Endothelial cell of umbilical vein (primary cell): ENCODE measurements at regions not wholly inside any gene's neighbourhood (a gene's known extent, or its start where the extent isn't known, plus 50 kb on each side); places are given as distances from the start of the nearest gene placed in this dataset.

Experiments used
- BruUV-seq: library from RNA; stranded (reverse); fragments of 400-500 nt; replicated peaks from 2 replicates; lab custom pipeline; 2021; lab: Mats Ljungman, UMichigan
- CTCF ChIA-PET: fragments of 300-600, 350-600 bp; sonication (Branson Sonifier 250); formaldehyde crosslinking; loops from one replicate; lab custom pipeline; 2021; ENCODE audit warnings: antibody characterized with exemption, inconsistent platforms; lab: Charles Lee
- POLR2A ChIA-PET: fragments of 300-600, 350-600 bp; sonication (Branson Sonifier 250); formaldehyde crosslinking; loops from one replicate; lab custom pipeline; 2021; ENCODE audit warnings: antibody characterized with exemption, inconsistent platforms; lab: Charles Lee
- DNase-seq: peaks from one replicate; pipeline ENCODE4 v3.0.0-alpha.2; 2011; ENCODE audit warnings: low read depth, low spot score
- FAIRE-seq: peaks from 2 replicates; lab custom pipeline; 2011; peaks lifted over from hg19 to GRCh38; lab: Jason Lieb, UNC
- H2AFZ ChIP-seq: 2 replicates; pipeline ENCODE4 v1.6.0; 2012; ENCODE audit warnings: low read depth, low read length, control low read depth, inconsistent platforms
- H3K27ac ChIP-seq: 2 replicates; pipeline ENCODE4 v1.5.1; 2011; ENCODE audit warnings: low read depth, mild to moderate bottlenecking, control low read depth, low read length, moderate library complexity; ENCODE audit not compliant: insufficient read depth
- H3K27me3 ChIP-seq, 2 experiments: 2 replicates each; pipeline versions ENCODE4 v1.6.0 to v1.6.1; 2011; ENCODE audit warnings: low read length in 2 of 2, mixed read lengths in 1 of 2; ENCODE audit not compliant: control insufficient read depth in 2 of 2, insufficient read depth in 2 of 2
- H3K36me3 ChIP-seq, 2 experiments: 2 replicates in 1 of 2; 3 replicates in 1 of 2; pipeline ENCODE4 v1.5.1; 2011; ENCODE audit warnings: low read length in 2 of 2, mild to moderate bottlenecking in 1 of 2, moderate library complexity in 1 of 2; ENCODE audit not compliant: control insufficient read depth in 2 of 2, insufficient read depth in 2 of 2; ENCODE audit errors: extremely low read depth in 1 of 2
- H3K4me1 ChIP-seq: 3 replicates; pipeline ENCODE4 v1.5.1; 2011; ENCODE audit warnings: mild to moderate bottlenecking, low read length; ENCODE audit not compliant: control insufficient read depth, insufficient read depth; ENCODE audit errors: extremely low read depth
- H3K4me2 ChIP-seq: 2 replicates; pipeline ENCODE4 v1.6.1; 2011; ENCODE audit warnings: low read length, control low read depth, mixed read lengths; ENCODE audit not compliant: insufficient read depth
- H3K4me3 ChIP-seq, 3 experiments: fragments of 200-600 bp in 1 of 3; sonication (generic), shearing (Covaris generic) in 1 of 3; replicated peaks in 1 of 3; 2 replicates each; pipeline ENCODE4 v1.5.1; 2011 to 2016; ENCODE audit warnings: control low read depth in 3 of 3, low read length in 3 of 3, mild to moderate bottlenecking in 2 of 3, inconsistent platforms in 1 of 3, low read depth in 1 of 3, moderate library complexity in 1 of 3; ENCODE audit not compliant: insufficient read depth in 1 of 3
- H3K79me2 ChIP-seq: 2 replicates; pipeline ENCODE4 v1.6.0; 2012; ENCODE audit warnings: low read length, inconsistent platforms; ENCODE audit not compliant: control insufficient read depth, insufficient read depth
- H3K9ac ChIP-seq: replicated peaks from 2 replicates; pipeline ENCODE3; 2011; ENCODE audit warnings: low read length, control low read depth; ENCODE audit not compliant: insufficient read depth; ENCODE audit errors: extremely low read depth
- H3K9me1 ChIP-seq: replicated peaks from 3 replicates; pipeline ENCODE4 v1.6.0; 2011; ENCODE audit warnings: mild to moderate bottlenecking, low read length; ENCODE audit not compliant: control insufficient read depth, insufficient read depth; ENCODE audit errors: extremely low read depth
- H3K9me3 ChIP-seq: replicated peaks from 2 replicates; pipeline ENCODE4 v1.5.1; 2012; ENCODE audit warnings: low read length, inconsistent platforms; ENCODE audit not compliant: control insufficient read depth, insufficient read depth
- H4K20me1 ChIP-seq: replicated peaks from 2 replicates; pipeline ENCODE3; 2011; ENCODE audit warnings: mild to moderate bottlenecking, low read length; ENCODE audit not compliant: control insufficient read depth, insufficient read depth; ENCODE audit errors: extremely low read depth
- CTCF ChIP-seq, 2 donors: IDR thresholded peaks; 1 replicate in 1 of 2; 2 replicates in 1 of 2; pipeline ENCODE4 v1.5.1; 2011; ENCODE audit warnings: low read length in 2 of 2, mild to moderate bottlenecking in 2 of 2, moderate library complexity in 2 of 2, control low read depth in 1 of 2, inconsistent platforms in 1 of 2, low read depth in 1 of 2; ENCODE audit not compliant: insufficient read depth in 1 of 2; ENCODE audit errors: extremely low read depth in 1 of 2
- EZH2 ChIP-seq: IDR thresholded peaks from 2 replicates; pipeline ENCODE4 v1.6.1; 2012; ENCODE audit warnings: borderline replicate concordance, low read depth, mild to moderate bottlenecking, moderate library complexity, low read length, inconsistent platforms; ENCODE audit not compliant: severe bottlenecking
- FOS ChIP-seq: IDR thresholded peaks from 2 replicates; pipeline ENCODE4 v1.6.1; 2011; ENCODE audit warnings: mild to moderate bottlenecking, low read length, moderate library complexity, borderline replicate concordance; ENCODE audit not compliant: insufficient read depth
- GATA2 ChIP-seq: IDR thresholded peaks from 2 replicates; pipeline ENCODE4 v1.7.0; 2011; ENCODE audit warnings: low read depth, mild to moderate bottlenecking, moderate library complexity, mixed read lengths, low read length; ENCODE audit not compliant: insufficient read length, insufficient read depth
- JUN ChIP-seq: IDR thresholded peaks from 2 replicates; pipeline ENCODE4 v1.6.1; 2011; ENCODE audit warnings: borderline replicate concordance, low read depth; ENCODE audit not compliant: insufficient read length, insufficient read depth
- MAX ChIP-seq: IDR thresholded peaks from 2 replicates; pipeline ENCODE4 v1.6.1; 2011; ENCODE audit not compliant: insufficient read depth, insufficient read length
- MYC ChIP-seq: IDR thresholded peaks from one replicate; pipeline ENCODE4 v1.6.1; 2011; ENCODE audit warnings: mild to moderate bottlenecking, low read depth, low read length
- POLR2A ChIP-seq: IDR thresholded peaks from 2 replicates; pipeline ENCODE4 v1.6.1; 2012; ENCODE audit warnings: low read depth, mild to moderate bottlenecking, control low read depth, low read length
- POLR2AphosphoS5 ChIP-seq: IDR thresholded peaks from 2 replicates; pipeline ENCODE4 v1.6.1; 2012; ENCODE audit warnings: low read depth, mild to moderate bottlenecking, control low read depth, low read length, moderate library complexity; ENCODE audit not compliant: insufficient read depth
- dilution Hi-C: fragments of 300-500 bp; cut with MboI; formaldehyde crosslinking; loops from one replicate; pipeline ENCODE4 v1.15.0; 2019; ENCODE audit warnings: low sequenced_read_pairs; ENCODE audit not compliant: extremely low pct_ligation_motif_present
- intact Hi-C: fragments of 100-400 bp; cut with micrococcal nuclease; formaldehyde crosslinking; loops from one replicate; pipeline ENCODE4 v1.10.0; 2022

- Histone ChIP-seq H3K9me3 (no peaks in the 10 kb centered on the region), H3K79me2 (no peaks in the 10 kb centered on the region), H3K4me2 (no peak overlapping the region), H3K36me3 (no peaks in the 10 kb centered on the region), H3K4me1 (no peaks in the 10 kb centered on the region), H3K27ac (no peak overlapping the region), H3K4me3 (no peak overlapping the region), H4K20me1 (no peaks in the 10 kb centered on the region), H2AFZ (no peak overlapping the region), H3K9ac (no peak overlapping the region), H3K27me3 (peaks cover 2% of the 10 kb centered on the region in 2 experiments), H3K9me1 (no peaks in the 10 kb centered on the region)
- dilution Hi-C loops = no loop called here
- DNase-seq = no peak
- no peak for FAIRE-seq
- ChIA-PET POLR2A (no interaction called here), CTCF (no interaction called here)
- TF ChIP-seq CTCF (IDR thresholded peaks at IDR 0.05; ENCODE audit: extremely low read depth in 1 of 2, insufficient read depth in 1 of 2, low read depth in 1 of 2, low read length in 2 of 2) (no peak), POLR2A (no peak), JUN (no peak), EZH2 (no peak)
- BruUV-seq = no TSS peak
- intact Hi-C loops = no loop called here
These were observed 521.9 kb upstream of the BOD1L1 start for GRCh38 chr4:14149176-14150053.

GRCh38 chr4:14151101-14151500 lies 523.6 kb upstream of the BOD1L1 start:
- dilution Hi-C loops = no loop called here
- Histone ChIP-seq H3K9ac (no peak overlapping the region), H2AFZ (no peak overlapping the region), H3K4me2 (no peak overlapping the region), H3K4me1 (no peaks in the 10 kb centered on the region), H3K4me3 (no peak overlapping the region), H3K27me3 (peaks cover 2% of the 10 kb centered on the region in 2 experiments), H3K36me3 (no peaks in the 10 kb centered on the region), H3K27ac (no peak overlapping the region), H4K20me1 (no peaks in the 10 kb centered on the region), H3K9me3 (no peaks in the 10 kb centered on the region), H3K9me1 (no peaks in the 10 kb centered on the region), H3K79me2 (no peaks in the 10 kb centered on the region)
- no peak for TF ChIP-seq MAX
- TF ChIP-seq JUN = no peak
- TF ChIP-seq POLR2A = no peak
- TF ChIP-seq POLR2AphosphoS5 = no peak
- TF ChIP-seq CTCF (IDR thresholded peaks at IDR 0.05; ENCODE audit: extremely low read depth in 1 of 2, insufficient read depth in 1 of 2, low read depth in 1 of 2, low read length in 2 of 2) = no peak
- no peak for TF ChIP-seq GATA2
- no peak for TF ChIP-seq EZH2
- TF ChIP-seq FOS = no peak
- no peak for TF ChIP-seq MYC
- CTCF ChIA-PET = no interaction called here
- POLR2A ChIA-PET = no interaction called here
- no peak for DNase-seq
- no peak for FAIRE-seq
- BruUV-seq = no TSS peak
- intact Hi-C loops = no loop called here
